CD8-positive, alpha-beta memory T cell (primary cell): ENCODE measurements at regions not wholly inside any gene's neighbourhood (a gene's known extent, or its start where the extent isn't known, plus 50 kb on each side); places are given as distances from the start of the nearest gene placed in this dataset.
A peak's percentile ranks its signal among the peaks of the same experiment; 100 is the strongest.

Experiments used
- CTCF ChIA-PET: fragments of 350-600 bp; sonication (Branson Sonifier 250); formaldehyde crosslinking; loops from one replicate; lab custom pipeline; 2021; ENCODE audit warnings: antibody characterized with exemption; lab: Charles Lee
- POLR2A ChIA-PET: fragments of 350-600 bp; sonication (Branson Sonifier 250); formaldehyde crosslinking; loops from one replicate; lab custom pipeline; 2021; ENCODE audit warnings: antibody characterized with exemption; lab: Charles Lee
- DNase-seq, 5 donors: peaks; one replicate each; pipeline versions ENCODE4 v3.0.0 to v3.0.0-alpha.2; 2020 to 2022; ENCODE audit warnings: mixed read lengths in 1 of 5
- H3K27ac ChIP-seq: one replicate; pipeline ENCODE4 v1.7.0; 2013; ENCODE audit warnings: low read depth, mild to moderate bottlenecking, low read length, moderate library complexity
- H3K27me3 ChIP-seq: 2 replicates; pipeline ENCODE4 v1.7.0; 2013; ENCODE audit warnings: low read length, mild to moderate bottlenecking; ENCODE audit not compliant: insufficient read depth, poor library complexity, severe bottlenecking
- H3K36me3 ChIP-seq: 2 replicates; pipeline ENCODE4 v1.7.0; 2013; ENCODE audit warnings: mild to moderate bottlenecking, low read length, moderate library complexity; ENCODE audit not compliant: insufficient read depth
- H3K4me1 ChIP-seq: 2 replicates; pipeline ENCODE4 v1.7.0; 2013; ENCODE audit warnings: mild to moderate bottlenecking, low read length, moderate library complexity; ENCODE audit not compliant: insufficient read depth
- H3K4me3 ChIP-seq: 2 replicates; pipeline ENCODE4 v1.7.0; 2013; ENCODE audit warnings: mild to moderate bottlenecking, low read length
- H3K9me3 ChIP-seq: 2 replicates; pipeline ENCODE4 v1.7.0; 2013; ENCODE audit warnings: mild to moderate bottlenecking, low read length
- H3K27ac Mint-ChIP-seq, 8 donors: one replicate each; pipeline ENCODE4 v1.8.0; 2020 to 2021; ENCODE audit warnings: mixed read lengths in 8 of 8, mild to moderate bottlenecking in 6 of 8, inconsistent platforms in 3 of 8, moderate library complexity in 3 of 8
- H3K27me3 Mint-ChIP-seq, 2 donors: one replicate each; pipeline ENCODE4 v1.8.0; 2020 to 2021; ENCODE audit warnings: mixed read lengths in 2 of 2, mild to moderate bottlenecking in 1 of 2, moderate library complexity in 1 of 2
- H3K36me3 Mint-ChIP-seq, 3 donors: one replicate each; pipeline ENCODE4 v1.8.0; 2020 to 2021; ENCODE audit warnings: mixed read lengths in 3 of 3, inconsistent platforms in 1 of 3, mild to moderate bottlenecking in 1 of 3
- H3K4me1 Mint-ChIP-seq, 3 donors: one replicate each; pipeline ENCODE4 v1.8.0; 2020 to 2021; ENCODE audit warnings: mixed read lengths in 3 of 3, inconsistent platforms in 1 of 3, mild to moderate bottlenecking in 1 of 3
- H3K4me3 Mint-ChIP-seq, 7 donors: one replicate each; pipeline ENCODE4 v1.8.0; 2020 to 2021; ENCODE audit warnings: mixed read lengths in 7 of 7, mild to moderate bottlenecking in 6 of 7, moderate library complexity in 4 of 7, inconsistent platforms in 2 of 7
- H3K9me3 Mint-ChIP-seq, 5 donors: one replicate each; pipeline ENCODE4 v1.8.0; 2020 to 2022; ENCODE audit warnings: mixed read lengths in 5 of 5, mild to moderate bottlenecking in 3 of 5, moderate library complexity in 2 of 5, inconsistent platforms in 1 of 5

GRCh38 chr9:29211003-29211579 lies 1637.8 kb upstream of the C9orf72 start:
- peaks cover 0 to 17% (median 12%) of the 10 kb centered on the region in 5 donors for H3K9me3 Mint-ChIP-seq
- no peak overlapping the region for H3K27ac Mint-ChIP-seq
- H3K27me3 Mint-ChIP-seq = peaks cover 26 to 38% of the 10 kb centered on the region in 2 donors
- Histone ChIP-seq H3K27me3 (peaks cover 8% of the 10 kb centered on the region), H3K36me3 (no peaks in the 10 kb centered on the region), H3K9me3 (no peaks in the 10 kb centered on the region), H3K27ac (no peak overlapping the region), H3K4me3 (no peak overlapping the region), H3K4me1 (no peaks in the 10 kb centered on the region)
- peak overlapping the region in 3 of 7 donors; percentile 29 to 48 (median 29) for H3K4me3 Mint-ChIP-seq
- no peak for DNase-seq
- H3K36me3 Mint-ChIP-seq = no peaks in the 10 kb centered on the region
- POLR2A ChIA-PET = no interaction called here
- peaks cover 4 to 25% (median 8%) of the 10 kb centered on the region in 3 donors for H3K4me1 Mint-ChIP-seq
- CTCF ChIA-PET = no interaction called here

- no peak overlapping the region for H3K27ac Mint-ChIP-seq
- no peaks in the 10 kb centered on the region for H3K4me1 ChIP-seq
- peaks cover 8% of the 10 kb centered on the region for H3K27me3 ChIP-seq
- peaks cover 0 to 17% (median 12%) of the 10 kb centered on the region in 5 donors for H3K9me3 Mint-ChIP-seq
- H3K4me3 Mint-ChIP-seq = peak overlapping the region in 5 of 7 donors; percentile 8 to 48 (median 29)
- no peak overlapping the region for H3K27ac ChIP-seq
- no peaks in the 10 kb centered on the region for H3K36me3 Mint-ChIP-seq
- DNase-seq = peak in 1 of 5 donors; percentile 13
- H3K4me3 ChIP-seq = no peak overlapping the region
- ChIA-PET CTCF (no interaction called here), POLR2A (no interaction called here)
- no peaks in the 10 kb centered on the region for H3K9me3 ChIP-seq
- peaks cover 26 to 43% of the 10 kb centered on the region in 2 donors for H3K27me3 Mint-ChIP-seq
- peaks cover 4 to 25% (median 8%) of the 10 kb centered on the region in 3 donors for H3K4me1 Mint-ChIP-seq
- no peaks in the 10 kb centered on the region for H3K36me3 ChIP-seq
These were observed 1638.5 kb upstream of the C9orf72 start for GRCh38 chr9:29211580-29212396.

DNA sequence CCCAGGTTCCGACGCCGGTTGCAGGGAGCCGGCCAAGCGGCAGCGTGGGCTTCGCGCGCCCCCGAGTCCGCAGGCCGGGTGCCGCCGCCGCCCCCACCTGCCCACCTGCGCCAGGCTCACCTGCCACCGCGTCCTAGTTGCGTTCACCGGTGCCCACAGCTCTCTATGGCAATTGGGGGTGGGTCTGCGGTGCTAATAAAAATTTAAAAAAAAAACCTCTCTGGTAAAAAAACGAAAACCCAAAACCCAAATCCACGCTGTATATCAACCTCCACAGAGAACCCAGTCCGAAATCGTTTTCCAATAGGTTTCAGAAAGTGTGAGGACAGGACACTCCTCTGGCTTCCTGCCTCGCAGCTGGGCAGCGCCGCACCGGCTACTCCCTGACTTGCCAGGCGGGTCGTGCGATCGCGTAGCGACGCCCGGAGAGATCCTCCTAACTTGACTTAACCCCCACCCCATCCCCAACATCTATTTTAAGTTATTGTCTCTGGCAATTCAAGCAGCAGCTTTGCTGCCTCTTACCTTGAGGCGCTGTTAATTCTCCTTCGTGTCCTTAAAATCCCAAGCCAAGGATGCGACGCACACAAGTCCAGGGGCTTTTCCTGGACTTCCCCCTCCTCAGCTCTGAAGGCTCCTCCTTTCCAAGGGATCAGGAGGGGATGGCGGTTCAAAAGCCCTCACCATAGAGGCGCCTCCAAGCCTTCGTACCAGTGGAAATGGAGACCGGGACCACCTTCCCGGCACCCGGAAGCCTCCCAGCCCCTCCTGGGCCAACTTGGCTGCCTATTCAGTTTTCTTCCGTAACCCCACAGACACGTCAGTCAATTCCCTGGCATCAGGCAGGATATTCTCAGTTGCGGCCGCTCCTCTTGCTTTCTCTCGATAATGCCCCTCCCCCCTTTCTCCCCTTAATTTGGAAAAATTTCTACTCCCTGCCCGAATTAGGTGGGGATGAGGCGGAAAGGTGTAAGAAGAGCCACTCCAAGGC lies 1639.4 kb upstream of the C9orf72 start:
- no peaks in the 10 kb centered on the region for H3K36me3 ChIP-seq
- no peaks in the 10 kb centered on the region for H3K9me3 ChIP-seq
- peaks cover 26 to 46% of the 10 kb centered on the region in 2 donors for H3K27me3 Mint-ChIP-seq
- H3K27ac ChIP-seq = no peak overlapping the region
- H3K4me3 Mint-ChIP-seq = peak overlapping the region in 6 of 7 donors; percentile 19 to 82 (median 52)
- H3K4me1 Mint-ChIP-seq = peaks cover 4 to 25% (median 8%) of the 10 kb centered on the region in 3 donors
- no peak overlapping the region for H3K4me3 ChIP-seq
- no peak overlapping the region for H3K27ac Mint-ChIP-seq
- no peaks in the 10 kb centered on the region for H3K36me3 Mint-ChIP-seq
- peaks cover 8% of the 10 kb centered on the region for H3K27me3 ChIP-seq
- H3K4me1 ChIP-seq = no peaks in the 10 kb centered on the region
- DNase-seq = no peak
- ChIA-PET CTCF (no interaction called here), POLR2A (no interaction called here)
- peaks cover 0 to 17% (median 12%) of the 10 kb centered on the region in 5 donors for H3K9me3 Mint-ChIP-seq

- POLR2A ChIA-PET = no interaction called here
These were observed 1640.3 kb upstream of the C9orf72 start, which contains the start of gene LINGO2 for GRCh38 chr9:29213417-29214153. TSS of gene LINGO2 (minus strand) at chr9:29213601.

DNA sequence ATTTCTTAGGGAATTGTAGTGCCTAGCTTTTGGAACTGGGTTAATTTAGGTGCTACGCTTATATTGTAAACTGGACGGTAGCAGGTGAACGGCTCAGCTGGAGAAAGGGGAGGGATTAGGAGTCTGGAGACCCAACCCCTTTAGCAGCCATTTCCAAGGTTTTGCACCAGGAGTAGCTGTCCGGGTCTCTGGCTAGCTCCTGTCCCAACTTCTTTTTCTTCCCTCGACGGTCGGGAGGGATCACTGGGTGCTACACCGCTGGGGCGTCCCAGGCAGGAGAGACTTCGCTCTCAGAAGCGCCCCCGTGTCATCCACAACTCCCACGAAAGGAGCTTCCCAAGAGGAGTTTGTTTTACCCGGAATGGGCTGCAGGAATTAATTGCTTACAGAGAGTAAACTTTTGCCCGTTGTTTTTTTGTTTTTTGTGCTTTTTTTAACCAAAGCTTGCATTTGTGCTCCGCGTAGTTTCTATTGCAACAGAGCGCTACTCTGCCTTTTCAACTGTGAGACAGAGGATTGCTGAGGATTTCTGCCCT lies 1640.9 kb upstream of the C9orf72 start:
- H3K9me3 Mint-ChIP-seq = peaks cover 0 to 17% (median 12%) of the 10 kb centered on the region in 5 donors
- no peak for DNase-seq
- POLR2A ChIA-PET = no interaction called here
- H3K27me3 ChIP-seq = peaks cover 8% of the 10 kb centered on the region
- no peaks in the 10 kb centered on the region for H3K36me3 ChIP-seq
- H3K4me3 ChIP-seq = no peak overlapping the region
- peak overlapping the region in 3 of 7 donors; percentile 8 to 37 (median 23) for H3K4me3 Mint-ChIP-seq
- CTCF ChIA-PET = no interaction called here
- H3K27ac ChIP-seq = no peak overlapping the region
- no peaks in the 10 kb centered on the region for H3K36me3 Mint-ChIP-seq
- no peaks in the 10 kb centered on the region for H3K4me1 ChIP-seq
- no peaks in the 10 kb centered on the region for H3K9me3 ChIP-seq
- peaks cover 26 to 46% of the 10 kb centered on the region in 2 donors for H3K27me3 Mint-ChIP-seq
- H3K4me1 Mint-ChIP-seq = peaks cover 4 to 25% (median 8%) of the 10 kb centered on the region in 3 donors
- no peak overlapping the region for H3K27ac Mint-ChIP-seq

More at GRCh38 chr9:29213417-29214153, 1640.3 kb upstream of the C9orf72 start, which contains the start of gene LINGO2:
- Histone ChIP-seq H3K27me3 (peaks cover 8% of the 10 kb centered on the region), H3K4me1 (no peaks in the 10 kb centered on the region), H3K36me3 (no peaks in the 10 kb centered on the region), H3K4me3 (no peak within 1 kb of the TSS), H3K27ac (no peak within 1 kb of the TSS), H3K9me3 (no peaks in the 10 kb centered on the region)
- no peak for DNase-seq
- H3K4me3 Mint-ChIP-seq = peak within 1 kb of the TSS in 6 of 7 donors; percentile 23 to 82 (median 52)
- H3K27ac Mint-ChIP-seq = no peak within 1 kb of the TSS
- no peaks in the 10 kb centered on the region for H3K36me3 Mint-ChIP-seq
- H3K9me3 Mint-ChIP-seq = peaks cover 0 to 17% (median 12%) of the 10 kb centered on the region in 5 donors
- H3K27me3 Mint-ChIP-seq = peaks cover 26 to 46% of the 10 kb centered on the region in 2 donors
- CTCF ChIA-PET = no interaction called here
- peaks cover 4 to 25% (median 8%) of the 10 kb centered on the region in 3 donors for H3K4me1 Mint-ChIP-seq

DNA sequence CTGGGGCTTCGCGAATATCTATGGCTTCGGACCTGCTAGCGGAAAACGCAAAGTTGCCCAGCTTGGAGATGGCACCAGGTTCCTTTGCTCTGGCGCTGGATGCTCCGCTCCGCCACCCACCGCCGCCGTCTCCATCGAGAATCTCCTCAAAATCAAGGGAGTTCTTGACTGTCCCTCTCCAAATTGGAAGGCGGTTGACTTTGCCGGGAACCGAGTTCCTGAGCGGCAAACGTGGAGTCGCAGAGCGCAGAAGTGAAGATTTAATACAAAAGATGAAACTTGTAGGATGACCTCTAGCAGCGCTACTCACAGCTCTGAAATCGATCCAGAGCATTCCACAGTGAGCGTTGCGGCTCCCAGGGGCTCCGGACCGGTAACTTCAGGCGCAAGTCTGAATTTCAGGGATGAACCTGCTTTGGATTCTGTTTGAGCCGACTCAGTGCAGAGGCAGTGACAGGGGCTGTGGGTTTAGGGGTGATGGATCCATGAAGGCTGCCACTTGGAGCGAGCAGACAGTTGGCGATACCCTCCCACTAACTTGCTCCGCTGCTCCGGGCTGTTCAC lies 1641.5 kb upstream of the C9orf72 start:
- Histone ChIP-seq H3K4me3 (no peak overlapping the region), H3K27ac (no peak overlapping the region), H3K4me1 (no peaks in the 10 kb centered on the region), H3K9me3 (no peaks in the 10 kb centered on the region), H3K27me3 (peaks cover 8% of the 10 kb centered on the region), H3K36me3 (no peaks in the 10 kb centered on the region)
- Mint-ChIP-seq H3K27ac (no peak overlapping the region), H3K4me1 (peaks cover 4 to 25% (median 8%) of the 10 kb centered on the region in 3 donors), H3K4me3 (no peak overlapping the region), H3K27me3 (peaks cover 26 to 46% of the 10 kb centered on the region in 2 donors), H3K9me3 (peaks cover 0 to 17% (median 12%) of the 10 kb centered on the region in 5 donors), H3K36me3 (no peaks in the 10 kb centered on the region)
- POLR2A ChIA-PET = no interaction called here
- DNase-seq = no peak
- CTCF ChIA-PET = no interaction called here

GRCh38 chr9:29217966-29218365 lies 1644.7 kb upstream of the C9orf72 start:
- peaks cover 0 to 8% (median 3%) of the 10 kb centered on the region in 3 donors for H3K4me1 Mint-ChIP-seq
- H3K9me3 Mint-ChIP-seq = peaks cover 0 to 11% (median 0%) of the 10 kb centered on the region in 5 donors
- no peak overlapping the region for H3K27ac Mint-ChIP-seq
- CTCF ChIA-PET = no interaction called here
- POLR2A ChIA-PET = no interaction called here
- Histone ChIP-seq H3K36me3 (no peaks in the 10 kb centered on the region), H3K27ac (no peak overlapping the region), H3K4me3 (no peak overlapping the region), H3K27me3 (peaks cover 5% of the 10 kb centered on the region), H3K4me1 (no peaks in the 10 kb centered on the region), H3K9me3 (no peaks in the 10 kb centered on the region)
- no peaks in the 10 kb centered on the region for H3K36me3 Mint-ChIP-seq
- no peak overlapping the region for H3K4me3 Mint-ChIP-seq
- DNase-seq = no peak
- H3K27me3 Mint-ChIP-seq = peaks cover 15 to 28% of the 10 kb centered on the region in 2 donors
